DMS53 treated with DMSO at 0.1 percent for 48 hours (cell line): ENCODE measurements at regions not wholly inside any gene's neighbourhood (a gene's known extent, or its start where the extent isn't known, plus 50 kb on each side); places are given as distances from the start of the nearest gene placed in this dataset.
"Not testable (repeated sequence)": the region's sequence is repeated elsewhere in the genome, so short reads cannot be mapped to it uniquely, and the experiment has no call there.

Experiments used
- DNase-seq: peaks from one replicate; lab custom pipeline; 2025; ENCODE audit not compliant: unreplicated experiment; lab: John Stamatoyannopoulos, UW

- no peak for DNase-seq
These were observed 59.2 kb downstream of the EMX2 start for GRCh38 chr10:117601716-117602115.

- DNase-seq, result no peak
These were observed 60.5 kb downstream of the EMX2 start for GRCh38 chr10:117603081-117603480.

GRCh38 chr10:117603726-117604125 is 61.2 kb downstream of the EMX2 start:
- no peak for DNase-seq

- DNase-seq, result no peak
These were observed 66.7 kb downstream of the EMX2 start for GRCh38 chr10:117609095-117609795.

- DNase-seq, result no peak
These were observed 67.2 kb downstream of the EMX2 start for GRCh38 chr10:117609796-117610170.

GRCh38 chr10:117610321-117610720 is 67.8 kb downstream of the EMX2 start:
- no peak for DNase-seq

- no peak for DNase-seq
These were observed 69.6 kb downstream of the EMX2 start for GRCh38 chr10:117612113-117612512.

- DNase-seq, result no peak
These were observed 73.1 kb downstream of the EMX2 start for GRCh38 chr10:117615649-117616048.

GRCh38 chr10:117616179-117616578 is 73.6 kb downstream of the EMX2 start:
- DNase-seq, result no peak

- no peak for DNase-seq
These were observed 74.5 kb downstream of the EMX2 start for GRCh38 chr10:117617086-117617485.

- DNase-seq, result no peak
These were observed 75.1 kb downstream of the EMX2 start for GRCh38 chr10:117617659-117618058.

- no peak for DNase-seq
These were observed 76.7 kb downstream of the EMX2 start for GRCh38 chr10:117619223-117619622.

- no peak for DNase-seq
These were observed 77.3 kb downstream of the EMX2 start for GRCh38 chr10:117619707-117620405.

- DNase-seq, result no peak
These were observed 78.7 kb downstream of the EMX2 start for GRCh38 chr10:117621196-117621595.

- no peak for DNase-seq
These were observed 79.4 kb downstream of the EMX2 start for GRCh38 chr10:117621795-117622420.

GRCh38 chr10:117622471-117623184 is 80.1 kb downstream of the EMX2 start:
- DNase-seq, result no peak

GRCh38 chr10:117626228-117626627 is 83.7 kb downstream of the EMX2 start:
- no peak for DNase-seq

- DNase-seq, result no peak
These were observed 85.0 kb downstream of the EMX2 start for GRCh38 chr10:117627561-117627960.

- not testable (repeated sequence) for DNase-seq
These were observed 87.2 kb downstream of the EMX2 start for GRCh38 chr10:117629717-117630116.

GRCh38 chr10:117631276-117632145 is 89.0 kb downstream of the EMX2 start:
- DNase-seq, result no peak

- no peak for DNase-seq
These were observed 89.9 kb downstream of the EMX2 start for GRCh38 chr10:117632406-117632805.
